ENCODE measurements at regions not wholly inside any gene's neighbourhood (a gene's known extent, or its start where the extent isn't known, plus 50 kb on each side); places are given as distances from the start of the nearest gene placed in this dataset.

- TF ChIP-seq POLR2AphosphoS5 (IDR thresholded peaks at IDR 0.05): no peak
- TF ChIP-seq CTCF (IDR thresholded peaks at IDR 0.05): no peak
- no peak for TF ChIP-seq POLR2A (IDR thresholded peaks at IDR 0.05)
- no peak for TF ChIP-seq EP300 (IDR thresholded peaks at IDR 0.05)
Measured at GRCh38 chr7:155193716-155194115, 104.0 kb upstream of the INSIG1 start.

All from sigmoid colon (tissue), 4 donors.